Fibroblast of lung (primary cell): ENCODE measurements at regions not wholly inside any gene's neighbourhood (a gene's known extent, or its start where the extent isn't known, plus 50 kb on each side); places are given as distances from the start of the nearest gene placed in this dataset.
"Not testable (repeated sequence)": the region's sequence is repeated elsewhere in the genome, so short reads cannot be mapped to it uniquely, and the experiment has no call there.

ENCODE experiments used
- DNase-seq, 2 donors: peaks; one replicate each; pipeline versions ENCODE4 v3.0.0 to v3.0.0-alpha.2; 2010; ENCODE audit warnings: low read depth in 2 of 2
- H2AFZ ChIP-seq: 2 replicates; pipeline ENCODE4 v1.5.1; 2012; ENCODE audit warnings: low read length, control low read depth, inconsistent platforms
- H3K27ac ChIP-seq: 2 replicates; pipeline ENCODE4 v1.5.1; 2011; ENCODE audit warnings: low read length, control low read depth; ENCODE audit not compliant: insufficient read depth
- H3K27me3 ChIP-seq: 2 replicates; pipeline ENCODE4 v1.5.1; 2011; ENCODE audit warnings: mild to moderate bottlenecking, low read length; ENCODE audit not compliant: control insufficient read depth, insufficient read depth
- H3K36me3 ChIP-seq: 2 replicates; pipeline ENCODE4 v1.5.1; 2011; ENCODE audit warnings: low read length; ENCODE audit not compliant: control insufficient read depth, insufficient read depth
- H3K4me1 ChIP-seq: 2 replicates; pipeline ENCODE4 v1.5.1; 2011; ENCODE audit warnings: low read length; ENCODE audit not compliant: control insufficient read depth, insufficient read depth; ENCODE audit errors: extremely low read depth
- H3K4me2 ChIP-seq: 2 replicates; pipeline ENCODE4 v1.5.1; 2011; ENCODE audit warnings: low read length, control low read depth; ENCODE audit not compliant: insufficient read depth; ENCODE audit errors: extremely low read depth
- H3K4me3 ChIP-seq, 4 experiments: fragments of 200-600 bp in 1 of 4; sonication (generic) in 1 of 4; replicated peaks in 1 of 4; 2 replicates each; pipeline ENCODE4 v1.5.1; 2011 to 2016; ENCODE audit warnings: low read length in 4 of 4, low read depth in 3 of 4, mild to moderate bottlenecking in 3 of 4, control low read depth in 2 of 4, inconsistent platforms in 1 of 4, mixed read lengths in 1 of 4; ENCODE audit not compliant: insufficient read depth in 1 of 4; ENCODE audit errors: control extremely low read depth in 1 of 4
- H3K79me2 ChIP-seq: 2 replicates; pipeline ENCODE4 v1.5.1; 2012; ENCODE audit warnings: mild to moderate bottlenecking, low read length, inconsistent platforms; ENCODE audit not compliant: control insufficient read depth, insufficient read depth
- H3K9ac ChIP-seq: 2 replicates; pipeline ENCODE4 v1.5.1; 2011; ENCODE audit warnings: mild to moderate bottlenecking, low read length, control low read depth; ENCODE audit not compliant: insufficient read depth
- H3K9me3 ChIP-seq: 2 replicates; pipeline ENCODE4 v1.5.1; 2012; ENCODE audit warnings: low read depth, low read length; ENCODE audit not compliant: control insufficient read depth, insufficient read depth
- H4K20me1 ChIP-seq: 2 replicates; pipeline ENCODE4 v1.5.1; 2011; ENCODE audit warnings: low read length; ENCODE audit not compliant: control insufficient read depth, insufficient read depth; ENCODE audit errors: extremely low read depth
- CTCF ChIP-seq, 2 donors: IDR thresholded peaks in 1 of 2; conservative IDR thresholded peaks in 1 of 2; 1 replicate in 1 of 2; 2 replicates in 1 of 2; pipeline ENCODE4 v1.5.1; 2011 to 2012; ENCODE audit warnings: low read length in 2 of 2, control low read depth in 1 of 2, inconsistent platforms in 1 of 2, low read depth in 1 of 2, mild to moderate bottlenecking in 1 of 2
- EZH2 ChIP-seq: IDR thresholded peaks from 2 replicates; pipeline ENCODE4 v1.5.1; 2012; ENCODE audit warnings: low read length, control low read depth, mild to moderate bottlenecking; ENCODE audit errors: missing control alignments

GRCh38 chr14:45940318-45940717, 687.3 kb upstream of the MIS18BP1 start:
- Histone ChIP-seq H3K4me2 (no peak overlapping the region), H3K4me1 (no peaks in the 10 kb centered on the region), H3K9me3 (no peaks in the 10 kb centered on the region), H3K9ac (no peak overlapping the region), H3K79me2 (no peaks in the 10 kb centered on the region), H3K27me3 (no peaks in the 10 kb centered on the region), H3K27ac (no peak overlapping the region), H2AFZ (no peak overlapping the region), H3K4me3 (no peak overlapping the region), H4K20me1 (no peaks in the 10 kb centered on the region), H3K36me3 (no peaks in the 10 kb centered on the region)
- no peak for TF ChIP-seq EZH2
- TF ChIP-seq CTCF (conservative IDR thresholded peaks at IDR 0.05 in 1 of 2, IDR thresholded peaks at IDR 0.05 in 1 of 2; ENCODE audit: low read depth in 1 of 2, low read length in 2 of 2), result no peak
- DNase-seq, result no peak

GRCh38 chr14:45939572-45939971, 686.6 kb upstream of the MIS18BP1 start:
- TF ChIP-seq EZH2 (no peak), CTCF (conservative IDR thresholded peaks at IDR 0.05 in 1 of 2, IDR thresholded peaks at IDR 0.05 in 1 of 2; ENCODE audit: low read depth in 1 of 2, low read length in 2 of 2) (no peak)

GRCh38 chr14:45919995-45920394, 667.0 kb upstream of the MIS18BP1 start:
- H2AFZ ChIP-seq, H3K36me3 ChIP-seq, H3K27me3 ChIP-seq, H3K9me3 ChIP-seq, H3K79me2 ChIP-seq, H3K27ac ChIP-seq, H4K20me1 ChIP-seq, H3K4me1 ChIP-seq, H3K4me2 ChIP-seq, H3K9ac ChIP-seq, H3K4me3 ChIP-seq, DNase-seq: not testable (repeated sequence)

More at GRCh38 chr14:45939572-45939971, 686.6 kb upstream of the MIS18BP1 start:
- Histone ChIP-seq H3K4me2 (no peak overlapping the region), H3K4me1 (no peaks in the 10 kb centered on the region), H3K9ac (no peak overlapping the region), H3K79me2 (no peaks in the 10 kb centered on the region), H3K9me3 (no peaks in the 10 kb centered on the region), H3K27ac (no peak overlapping the region), H3K4me3 (no peak overlapping the region), H2AFZ (no peak overlapping the region), H3K36me3 (no peaks in the 10 kb centered on the region), H4K20me1 (no peaks in the 10 kb centered on the region), H3K27me3 (no peaks in the 10 kb centered on the region)
- DNase-seq, result no peak
